Vagina (tissue), 2 donors: ENCODE measurements at regions not wholly inside any gene's neighbourhood (a gene's known extent, or its start where the extent isn't known, plus 50 kb on each side); places are given as distances from the start of the nearest gene placed in this dataset.
A peak's percentile ranks its signal among the peaks of the same experiment; 100 is the strongest.
"Not testable (repeated sequence)": the region's sequence is repeated elsewhere in the genome, so short reads cannot be mapped to it uniquely, and the experiment has no call there.

ENCODE experiments used
- DNase-seq, 2 donors: peaks; one replicate each; pipeline ENCODE4 v3.0.0-alpha.2; 2017; ENCODE audit errors: extremely low spot score in 2 of 2
- H3K27ac ChIP-seq: fragments of 200-600 bp; sonication (generic); one replicate; pipeline ENCODE4 v1.5.1; 2019
- H3K27me3 ChIP-seq: fragments of 200-600 bp; sonication (generic); one replicate; pipeline ENCODE4 v1.5.1; 2019
- H3K36me3 ChIP-seq, 2 donors: fragments of 200-600 bp; sonication (generic); one replicate each; pipeline ENCODE4 v1.5.1; 2017 to 2019
- H3K4me1 ChIP-seq: fragments of 200-600 bp; sonication (generic); one replicate; pipeline ENCODE4 v1.5.1; 2019
- H3K4me3 ChIP-seq, 2 donors: fragments of 200-600 bp; sonication (generic); 1 replicate in 1 of 2; 2 replicates in 1 of 2; pipeline ENCODE4 v1.5.1; 2016 to 2019
- H3K9me3 ChIP-seq: fragments of 200-600 bp; sonication (generic); one replicate; pipeline ENCODE4 v1.5.1; 2019
- POLR2A ChIP-seq, 2 donors: fragments of 450-650 bp; IDR thresholded peaks; one replicate each; pipeline ENCODE4 v1.6.1; 2017; ENCODE audit warnings: antibody characterized with exemption in 2 of 2, mild to moderate bottlenecking in 2 of 2, moderate library complexity in 2 of 2
- POLR2AphosphoS5 ChIP-seq, 2 donors: sonication (generic); formaldehyde crosslinking; IDR thresholded peaks; one replicate each; pipeline ENCODE4 v1.9.0; 2017; ENCODE audit warnings: antibody characterized with exemption in 2 of 2, mild to moderate bottlenecking in 2 of 2, low read depth in 1 of 2; ENCODE audit not compliant: insufficient read depth in 1 of 2
- intact Hi-C: fragments of 100-400 bp; cut with DNase I; formaldehyde crosslinking; loops from one replicate; pipeline ENCODE4 v1.15.1; 2023
- TF ChIP-seq, protein P1 (sequence below), 3 experiments: fragments of 450-650 bp in 2 of 3; fragments of 200-600 bp in 1 of 3; sonication (generic) in 1 of 3; IDR thresholded peaks; one replicate each; pipeline ENCODE4 v1.5.1; 2017 to 2019; ENCODE audit warnings: antibody characterized with exemption in 3 of 3, mild to moderate bottlenecking in 2 of 3, moderate library complexity in 2 of 3

DNA sequence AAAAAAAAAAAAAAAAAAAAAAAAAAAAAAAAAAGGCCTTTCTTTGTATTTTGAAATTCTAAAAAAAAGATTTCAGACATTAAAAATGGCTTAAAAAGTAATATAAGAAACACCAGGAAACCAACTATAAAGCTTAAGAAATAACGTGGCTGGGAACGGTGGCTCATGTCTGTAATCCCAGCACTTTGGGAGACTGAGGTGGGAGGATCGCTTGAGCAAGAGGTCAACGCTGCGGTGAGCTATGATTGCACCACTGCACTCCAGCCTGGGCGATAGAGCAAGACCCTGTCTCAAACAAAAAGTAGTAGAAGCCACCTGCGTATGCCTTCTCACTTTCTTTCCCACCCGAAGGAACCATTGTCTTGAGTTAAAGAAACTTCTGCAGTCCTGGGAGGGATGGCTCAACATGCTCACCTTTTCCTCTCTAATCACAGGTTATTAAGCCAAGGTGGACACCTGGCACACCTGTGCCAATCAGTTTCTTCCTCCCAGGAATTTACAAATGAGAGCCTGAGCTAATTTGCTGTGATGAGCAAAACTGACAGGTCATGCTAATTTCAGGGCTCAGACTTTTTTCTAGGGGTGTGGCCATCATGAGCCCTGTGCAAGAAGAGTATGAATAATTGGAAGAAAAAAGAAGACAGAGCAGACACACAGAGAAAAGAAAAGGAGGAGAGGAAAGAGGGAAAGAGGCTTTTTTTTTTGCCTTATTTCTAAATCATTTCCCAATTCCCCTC is 72.0 kb upstream of the PARD3 start:
- H3K36me3 ChIP-seq, result no peaks in the 10 kb centered on the region
- H3K9me3 ChIP-seq, result no peaks in the 10 kb centered on the region
- H3K27me3 ChIP-seq, result no peaks in the 10 kb centered on the region
- intact Hi-C loops, result no loop called here
- peaks cover 5% of the 10 kb centered on the region for H3K4me1 ChIP-seq
- TF ChIP-seq POLR2A (IDR thresholded peaks at IDR 0.05) (no peak), POLR2AphosphoS5 (IDR thresholded peaks at IDR 0.05; ENCODE audit: insufficient read depth in 1 of 2, low read depth in 1 of 2) (no peak)
- TF ChIP-seq, protein P1, sequence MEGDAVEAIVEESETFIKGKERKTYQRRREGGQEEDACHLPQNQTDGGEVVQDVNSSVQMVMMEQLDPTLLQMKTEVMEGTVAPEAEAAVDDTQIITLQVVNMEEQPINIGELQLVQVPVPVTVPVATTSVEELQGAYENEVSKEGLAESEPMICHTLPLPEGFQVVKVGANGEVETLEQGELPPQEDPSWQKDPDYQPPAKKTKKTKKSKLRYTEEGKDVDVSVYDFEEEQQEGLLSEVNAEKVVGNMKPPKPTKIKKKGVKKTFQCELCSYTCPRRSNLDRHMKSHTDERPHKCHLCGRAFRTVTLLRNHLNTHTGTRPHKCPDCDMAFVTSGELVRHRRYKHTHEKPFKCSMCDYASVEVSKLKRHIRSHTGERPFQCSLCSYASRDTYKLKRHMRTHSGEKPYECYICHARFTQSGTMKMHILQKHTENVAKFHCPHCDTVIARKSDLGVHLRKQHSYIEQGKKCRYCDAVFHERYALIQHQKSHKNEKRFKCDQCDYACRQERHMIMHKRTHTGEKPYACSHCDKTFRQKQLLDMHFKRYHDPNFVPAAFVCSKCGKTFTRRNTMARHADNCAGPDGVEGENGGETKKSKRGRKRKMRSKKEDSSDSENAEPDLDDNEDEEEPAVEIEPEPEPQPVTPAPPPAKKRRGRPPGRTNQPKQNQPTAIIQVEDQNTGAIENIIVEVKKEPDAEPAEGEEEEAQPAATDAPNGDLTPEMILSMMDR (IDR thresholded peaks at IDR 0.05), result no peak
- H3K27ac ChIP-seq, result no peak overlapping the region
- no peak for DNase-seq
- no peak overlapping the region for H3K4me3 ChIP-seq

DNA sequence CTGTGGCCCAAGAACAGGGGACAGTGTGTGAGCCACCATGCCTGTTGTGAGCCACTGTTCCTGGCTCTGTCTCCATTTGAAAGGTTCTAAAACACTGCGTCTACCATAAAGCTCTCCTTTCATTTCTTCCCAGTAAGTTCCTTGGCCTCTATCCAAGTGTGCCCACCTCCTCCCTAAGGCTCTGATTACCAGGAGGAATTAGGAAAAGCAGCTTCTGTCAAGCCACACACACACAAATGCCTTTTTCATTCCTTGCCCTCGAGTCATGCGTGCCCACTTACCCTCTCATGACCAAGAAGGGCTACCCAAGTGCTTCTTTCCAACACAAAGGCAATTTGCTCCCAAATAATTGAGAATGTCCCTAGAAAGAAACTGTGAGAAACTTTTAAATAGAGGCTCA is 70.8 kb upstream of the PARD3 start:
- no peak overlapping the region for H3K4me3 ChIP-seq
- H3K4me1 ChIP-seq, result peaks cover 5% of the 10 kb centered on the region
- no peak for TF ChIP-seq POLR2A (IDR thresholded peaks at IDR 0.05)
- TF ChIP-seq, protein P1 (IDR thresholded peaks at IDR 0.05), result no peak
- TF ChIP-seq POLR2AphosphoS5 (IDR thresholded peaks at IDR 0.05; ENCODE audit: insufficient read depth in 1 of 2, low read depth in 1 of 2), result no peak
- intact Hi-C loops, result no loop called here
- H3K27me3 ChIP-seq, result no peaks in the 10 kb centered on the region
- H3K9me3 ChIP-seq, result no peaks in the 10 kb centered on the region
- no peaks in the 10 kb centered on the region for H3K36me3 ChIP-seq
- H3K27ac ChIP-seq, result no peak overlapping the region
- DNase-seq, result no peak

DNA sequence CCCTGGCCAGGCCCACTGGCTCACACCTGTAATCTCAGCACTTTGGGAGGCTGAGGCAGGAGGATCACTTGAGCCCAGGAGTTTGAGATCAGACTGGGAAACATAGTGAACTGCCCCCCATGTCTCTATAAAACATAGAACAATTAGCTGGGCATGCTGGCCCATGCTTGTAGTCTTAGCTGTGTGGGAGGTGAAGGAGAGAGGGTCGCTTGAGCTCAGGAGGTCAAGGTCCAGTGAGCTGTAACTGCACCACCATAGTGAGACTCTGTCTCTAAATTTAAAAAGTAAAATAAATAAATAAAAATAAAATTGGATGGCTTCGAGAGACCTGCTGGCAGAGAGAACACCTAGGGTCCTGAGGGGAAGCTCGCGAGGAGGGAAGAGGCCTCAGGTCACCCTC is 69.9 kb upstream of the PARD3 start:
- H3K4me1 ChIP-seq, result peaks cover 5% of the 10 kb centered on the region
- H3K36me3 ChIP-seq, result no peaks in the 10 kb centered on the region
- H3K4me3 ChIP-seq, result no peak overlapping the region
- no peaks in the 10 kb centered on the region for H3K9me3 ChIP-seq
- no peaks in the 10 kb centered on the region for H3K27me3 ChIP-seq
- TF ChIP-seq POLR2A (IDR thresholded peaks at IDR 0.05) (no peak), POLR2AphosphoS5 (IDR thresholded peaks at IDR 0.05; ENCODE audit: insufficient read depth in 1 of 2, low read depth in 1 of 2) (no peak)
- TF ChIP-seq, protein P1 (IDR thresholded peaks at IDR 0.05), result no peak
- DNase-seq, result no peak
- peak overlapping the region; percentile 53 for H3K27ac ChIP-seq
- intact Hi-C loops, result no loop called here

DNA sequence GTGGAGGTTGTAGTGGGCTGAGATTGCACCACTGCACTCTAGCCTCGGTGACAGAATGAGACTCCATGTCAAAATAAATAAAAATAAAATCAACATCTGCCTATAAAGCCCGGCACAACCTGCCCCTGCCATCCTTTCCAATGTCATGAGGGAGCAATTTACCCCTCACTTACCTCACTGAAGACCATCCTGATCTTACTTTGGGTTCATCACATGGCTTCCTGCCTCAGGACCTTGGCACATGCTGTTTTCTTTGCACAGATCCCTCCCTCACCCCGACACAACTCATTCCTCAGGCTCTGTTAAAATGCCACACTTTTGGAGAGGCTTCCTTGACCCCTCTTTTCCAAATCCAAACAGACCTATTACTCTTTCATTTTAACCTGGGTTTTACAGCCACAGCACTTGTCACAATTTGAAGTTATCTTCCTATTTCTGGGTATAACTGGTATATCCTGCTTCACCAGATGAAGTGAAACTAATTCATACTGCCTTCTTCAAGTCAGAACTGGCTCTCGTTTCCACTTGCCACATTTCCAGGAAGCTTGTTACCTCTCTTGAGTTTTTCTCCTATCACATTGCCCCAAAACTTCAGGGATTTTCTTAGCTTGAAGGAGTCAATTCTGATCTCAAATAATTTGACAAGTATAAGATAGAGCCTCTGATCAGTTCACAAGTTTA is 69.3 kb upstream of the PARD3 start:
- peak overlapping the region; percentile 53 for H3K27ac ChIP-seq
- no peak overlapping the region for H3K4me3 ChIP-seq
- H3K4me1 ChIP-seq, result peaks cover 5% of the 10 kb centered on the region
- H3K9me3 ChIP-seq, result no peaks in the 10 kb centered on the region
- no peaks in the 10 kb centered on the region for H3K36me3 ChIP-seq
- no peaks in the 10 kb centered on the region for H3K27me3 ChIP-seq
- intact Hi-C loops, result no loop called here
- TF ChIP-seq POLR2AphosphoS5 (IDR thresholded peaks at IDR 0.05; ENCODE audit: insufficient read depth in 1 of 2, low read depth in 1 of 2) (peak in 1 of 2 donors; percentile 77), POLR2A (IDR thresholded peaks at IDR 0.05) (no peak)
- TF ChIP-seq, protein P1 (IDR thresholded peaks at IDR 0.05), result no peak
- DNase-seq, result no peak

DNA sequence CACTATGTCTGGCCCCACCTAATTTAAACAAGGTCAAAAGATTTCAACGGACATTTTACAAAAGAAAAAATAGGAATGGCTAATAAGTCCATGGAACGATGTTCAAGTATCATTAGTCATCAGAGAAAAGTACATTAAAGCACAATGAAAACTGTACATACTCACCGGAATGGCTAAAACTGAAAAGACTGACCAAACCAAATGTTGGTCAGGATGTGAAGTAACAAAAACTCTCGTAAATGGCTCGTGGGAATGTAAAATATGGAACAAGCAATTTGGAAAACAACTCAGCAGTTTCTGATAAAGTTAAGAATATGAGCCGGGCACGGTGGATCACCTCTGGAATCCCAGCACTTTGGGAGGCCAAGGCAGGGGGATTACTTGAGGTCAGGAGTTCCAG is 65.7 kb upstream of the PARD3 start:
- H3K27ac ChIP-seq, result no peak overlapping the region
- no peaks in the 10 kb centered on the region for H3K9me3 ChIP-seq
- H3K4me1 ChIP-seq, result peaks cover 5% of the 10 kb centered on the region
- TF ChIP-seq POLR2AphosphoS5 (IDR thresholded peaks at IDR 0.05; ENCODE audit: insufficient read depth in 1 of 2, low read depth in 1 of 2), result no peak
- TF ChIP-seq, protein P1 (IDR thresholded peaks at IDR 0.05), result no peak
- no peak for TF ChIP-seq POLR2A (IDR thresholded peaks at IDR 0.05)
- intact Hi-C loops, result no loop called here
- H3K4me3 ChIP-seq, result no peak overlapping the region
- DNase-seq, result no peak
- no peaks in the 10 kb centered on the region for H3K27me3 ChIP-seq
- H3K36me3 ChIP-seq, result no peaks in the 10 kb centered on the region

DNA sequence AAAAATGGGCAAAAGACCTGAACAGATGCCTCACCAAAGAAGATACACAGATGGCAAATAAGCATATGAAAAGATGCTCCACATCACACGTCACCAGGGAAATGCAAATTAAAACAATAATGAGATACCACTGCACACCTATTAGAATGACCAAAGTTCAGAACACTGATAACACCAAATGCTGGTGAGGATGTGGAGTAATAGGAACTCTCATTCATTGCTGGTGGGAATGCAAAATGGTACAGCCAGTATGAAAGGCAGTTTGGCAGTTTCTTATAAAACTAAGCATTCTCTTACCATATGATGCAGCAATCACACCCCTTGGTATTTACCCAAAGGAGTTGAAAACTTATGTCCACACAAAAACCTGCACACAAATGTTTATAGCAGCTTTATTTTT is 63.6 kb upstream of the PARD3 start:
- intact Hi-C loops, H3K27ac ChIP-seq, H3K4me1 ChIP-seq, H3K9me3 ChIP-seq, H3K4me3 ChIP-seq, H3K36me3 ChIP-seq, DNase-seq, H3K27me3 ChIP-seq: not testable (repeated sequence)
